A673 (cell line): ENCODE measurements at regions not wholly inside any gene's neighbourhood (a gene's known extent, or its start where the extent isn't known, plus 50 kb on each side); places are given as distances from the start of the nearest gene placed in this dataset.

ENCODE experiments used
- BruUV-seq: library from RNA; stranded (reverse); fragments of 400-500 nt; replicated peaks from 2 replicates; lab custom pipeline; 2021; lab: Mats Ljungman, UMichigan
- CTCF ChIA-PET: fragments of 300-600 bp; sonication (Branson Sonifier 250); formaldehyde crosslinking; loops from one replicate; lab custom pipeline; 2022; ENCODE audit warnings: antibody characterized with exemption; lab: Charles Lee
- POLR2A ChIA-PET: fragments of 300-600 bp; sonication (Branson Sonifier 250); formaldehyde crosslinking; loops from one replicate; lab custom pipeline; 2022; ENCODE audit warnings: antibody characterized with exemption; ENCODE audit not compliant: low non-redundant PET; lab: Charles Lee
- DNase-seq: peaks from one replicate; pipeline ENCODE4 v3.0.0-alpha.2; 2015; ENCODE audit warnings: low spot score
- H3K27ac ChIP-seq: fragments of 200-600 bp; sonication (generic); 2 replicates; pipeline ENCODE4 v1.5.1; 2016; ENCODE audit warnings: mixed run types, low read depth, mild to moderate bottlenecking, mixed read lengths, antibody characterized with exemption, low read length; ENCODE audit not compliant: poor library complexity, severe bottlenecking
- H3K27me3 ChIP-seq: fragments of 200-600 bp; sonication (generic); replicated peaks from 2 replicates; pipeline ENCODE4 v1.6.1; 2017; ENCODE audit warnings: mixed run types, low read depth, mild to moderate bottlenecking, mixed read lengths, antibody characterized with exemption, low read length; ENCODE audit not compliant: insufficient read depth, poor library complexity
- H3K36me3 ChIP-seq: fragments of 200-600 bp; sonication (generic); 2 replicates; pipeline ENCODE4 v1.6.1; 2016; ENCODE audit warnings: mixed run types, mild to moderate bottlenecking, mixed read lengths, antibody characterized with exemption, low read length; ENCODE audit not compliant: insufficient read depth, poor library complexity, severe bottlenecking
- H3K4me1 ChIP-seq: fragments of 200-600 bp; sonication (generic); 2 replicates; pipeline ENCODE4 v1.6.1; 2017; ENCODE audit warnings: mixed run types, mild to moderate bottlenecking, mixed read lengths, antibody characterized with exemption, low read length; ENCODE audit not compliant: insufficient read depth, poor library complexity, severe bottlenecking
- H3K4me3 ChIP-seq: fragments of 200-600 bp; sonication (generic); 2 replicates; pipeline ENCODE4 v1.5.1; 2016; ENCODE audit warnings: low read depth, mixed run types, mild to moderate bottlenecking, mixed read lengths, low read length; ENCODE audit not compliant: poor library complexity, severe bottlenecking
- H3K9me3 ChIP-seq: fragments of 200-600 bp; sonication (generic); 2 replicates; pipeline ENCODE4 v1.6.1; 2016; ENCODE audit warnings: mixed run types, low read depth, mild to moderate bottlenecking, mixed read lengths, antibody characterized with exemption, low read length; ENCODE audit not compliant: poor library complexity, severe bottlenecking
- CTCF ChIP-seq: fragments of 300-800, 200-600 bp; sonication (generic); conservative IDR thresholded peaks from 2 replicates; pipeline ENCODE4 v1.5.1; 2017; ENCODE audit warnings: low read depth, mild to moderate bottlenecking, antibody characterized with exemption, low read length, moderate library complexity, mixed read lengths
- EZH2 ChIP-seq: fragments of 200-600 bp; sonication (generic); IDR thresholded peaks from 2 replicates; pipeline ENCODE4 v1.6.1; 2017; ENCODE audit warnings: borderline replicate concordance, low read depth, mild to moderate bottlenecking, mixed read lengths, antibody characterized with exemption, low read length; ENCODE audit not compliant: poor library complexity, severe bottlenecking
- intact Hi-C: fragments of 100-400 bp; cut with micrococcal nuclease; formaldehyde crosslinking; loops from one replicate; pipeline ENCODE4 v1.10.0; 2022; ENCODE audit not compliant: unreplicated experiment

GRCh38 chr17:63268827-63269226 lies 177.3 kb downstream of the CYB561 start:
- no peak for TF ChIP-seq EZH2
- TF ChIP-seq CTCF: no peak
- Histone ChIP-seq H3K9me3 (no peaks in the 10 kb centered on the region), H3K27ac (no peak overlapping the region), H3K4me1 (no peaks in the 10 kb centered on the region), H3K4me3 (no peak overlapping the region), H3K36me3 (no peaks in the 10 kb centered on the region), H3K27me3 (no peaks in the 10 kb centered on the region)
- CTCF ChIA-PET: no interaction called here
- POLR2A ChIA-PET: no interaction called here
- intact Hi-C loops: no loop called here
- DNase-seq: no peak
- BruUV-seq: no TSS peak

- Histone ChIP-seq H3K9me3 (no peaks in the 10 kb centered on the region), H3K4me1 (peaks cover 6% of the 10 kb centered on the region), H3K36me3 (no peaks in the 10 kb centered on the region), H3K27ac (no peak overlapping the region), H3K4me3 (no peak overlapping the region), H3K27me3 (no peaks in the 10 kb centered on the region)
- DNase-seq: no peak
- CTCF ChIA-PET: no interaction called here
- POLR2A ChIA-PET: no interaction called here
- TF ChIP-seq CTCF (no peak), EZH2 (no peak)
- no TSS peak for BruUV-seq
- intact Hi-C loops: no loop called here
These were observed 175.5 kb downstream of the CYB561 start for GRCh38 chr17:63270610-63271009.

- Histone ChIP-seq H3K9me3 (no peaks in the 10 kb centered on the region), H3K4me3 (no peak overlapping the region), H3K27me3 (no peaks in the 10 kb centered on the region), H3K36me3 (no peaks in the 10 kb centered on the region), H3K27ac (no peak overlapping the region), H3K4me1 (peaks cover 8% of the 10 kb centered on the region)
- no TSS peak for BruUV-seq
- TF ChIP-seq CTCF (no peak), EZH2 (no peak)
- no peak for DNase-seq
- CTCF ChIA-PET: no interaction called here
- POLR2A ChIA-PET: no interaction called here
- intact Hi-C loops: no loop called here
These were observed 172.0 kb downstream of the CYB561 start for GRCh38 chr17:63274146-63274545.
